Keratinocyte (primary cell): ENCODE measurements at regions not wholly inside any gene's neighbourhood (a gene's known extent, or its start where the extent isn't known, plus 50 kb on each side); places are given as distances from the start of the nearest gene placed in this dataset.

Experiments used
- DNase-seq: peaks from one replicate; pipeline ENCODE4 v3.0.0-alpha.2; 2011; ENCODE audit warnings: low read depth, missing footprints, low spot score
- FAIRE-seq: peaks from 2 replicates; lab custom pipeline; 2011; peaks lifted over from hg19 to GRCh38; lab: Jason Lieb, UNC
- H2AFZ ChIP-seq: 2 replicates; pipeline ENCODE4 v1.6.0; 2012; ENCODE audit warnings: low read length, control low read depth, inconsistent platforms; ENCODE audit not compliant: control insufficient read depth
- H3K27ac ChIP-seq: 2 replicates; pipeline ENCODE4 v1.5.1; 2011; ENCODE audit warnings: low read length; ENCODE audit not compliant: control insufficient read depth, insufficient read depth
- H3K27me3 ChIP-seq: 3 replicates; pipeline ENCODE4 v1.6.0; 2011; ENCODE audit warnings: low read length; ENCODE audit not compliant: control insufficient read depth, insufficient read depth; ENCODE audit errors: extremely low read depth
- H3K36me3 ChIP-seq, 2 experiments: 2 replicates in 1 of 2; 3 replicates in 1 of 2; pipeline ENCODE4 v1.5.1; 2011; ENCODE audit warnings: low read length in 2 of 2, mild to moderate bottlenecking in 1 of 2; ENCODE audit not compliant: control insufficient read depth in 2 of 2, insufficient read depth in 2 of 2; ENCODE audit errors: extremely low read depth in 1 of 2
- H3K4me1 ChIP-seq: 3 replicates; pipeline ENCODE4 v1.5.1; 2011; ENCODE audit warnings: low read length; ENCODE audit not compliant: control insufficient read depth, insufficient read depth; ENCODE audit errors: extremely low read depth
- H3K4me2 ChIP-seq: 3 replicates; pipeline ENCODE4 v1.6.0; 2011; ENCODE audit warnings: low read depth, low read length; ENCODE audit not compliant: control insufficient read depth, insufficient read depth; ENCODE audit errors: extremely low read depth
- H3K4me3 ChIP-seq, 3 experiments: fragments of 200-600 bp in 1 of 3; sonication (generic) in 1 of 3; 2 replicates in 2 of 3; 3 replicates in 1 of 3; pipeline ENCODE4 v1.5.1; 2011 to 2016; ENCODE audit warnings: low read length in 3 of 3, mild to moderate bottlenecking in 3 of 3, control low read depth in 2 of 3, inconsistent platforms in 1 of 3, low read depth in 1 of 3, mixed read lengths in 1 of 3, mixed run types in 1 of 3, moderate library complexity in 1 of 3; ENCODE audit not compliant: control insufficient read depth in 2 of 3, insufficient read depth in 2 of 3; ENCODE audit errors: extremely low read depth in 1 of 3
- H3K79me2 ChIP-seq: 2 replicates; pipeline ENCODE4 v1.6.0; 2012; ENCODE audit warnings: low read length; ENCODE audit not compliant: control insufficient read depth, insufficient read depth
- H3K9ac ChIP-seq: 3 replicates; pipeline ENCODE4 v1.6.0; 2011; ENCODE audit warnings: low read length; ENCODE audit not compliant: control insufficient read depth, insufficient read depth; ENCODE audit errors: extremely low read depth
- H3K9me1 ChIP-seq: 3 replicates; pipeline ENCODE4 v1.6.0; 2011; ENCODE audit warnings: low read length; ENCODE audit not compliant: control insufficient read depth, insufficient read depth; ENCODE audit errors: extremely low read depth
- H3K9me3 ChIP-seq: 2 replicates; pipeline ENCODE4 v1.5.1; 2012; ENCODE audit warnings: low read depth, low read length; ENCODE audit not compliant: control insufficient read depth
- H4K20me1 ChIP-seq: 3 replicates; pipeline ENCODE4 v1.6.0; 2011; ENCODE audit warnings: low read length; ENCODE audit not compliant: control insufficient read depth, insufficient read depth; ENCODE audit errors: extremely low read depth
- CTCF ChIP-seq, 3 experiments: IDR thresholded peaks in 1 of 3; conservative IDR thresholded peaks in 1 of 3; optimal IDR thresholded peaks in 1 of 3; 2 replicates in 2 of 3; 3 replicates in 1 of 3; pipeline versions ENCODE3 to v1.5.1; 2011; ENCODE audit warnings: low read length in 3 of 3, mild to moderate bottlenecking in 3 of 3, moderate library complexity in 2 of 3, control low read depth in 1 of 3, inconsistent platforms in 1 of 3; ENCODE audit not compliant: insufficient read depth in 2 of 3; ENCODE audit errors: extremely low read depth in 1 of 3
- EZH2 ChIP-seq: IDR thresholded peaks from one replicate; pipeline ENCODE4 v1.6.1; 2012; ENCODE audit warnings: inconsistent platforms, mild to moderate bottlenecking, low read length, moderate library complexity
- dilution Hi-C: fragments of 300-500 bp; cut with MboI; formaldehyde crosslinking; loops from one replicate; pipeline ENCODE4 v1.7.0; 2020; ENCODE audit warnings: low sequenced_read_pairs; ENCODE audit not compliant: extremely low pct_ligation_motif_present

- Histone ChIP-seq H3K27me3 (no peaks in the 10 kb centered on the region), H3K4me2 (no peak overlapping the region), H3K9ac (no peak overlapping the region), H4K20me1 (no peaks in the 10 kb centered on the region), H3K79me2 (no peaks in the 10 kb centered on the region), H3K9me3 (no peaks in the 10 kb centered on the region), H2AFZ (no peak overlapping the region), H3K36me3 (no peaks in the 10 kb centered on the region), H3K4me1 (no peaks in the 10 kb centered on the region), H3K27ac (no peak overlapping the region), H3K9me1 (no peaks in the 10 kb centered on the region), H3K4me3 (no peak overlapping the region)
- TF ChIP-seq EZH2 (no peak), CTCF (optimal IDR thresholded peaks at IDR 0.05 in 1 of 3, IDR thresholded peaks at IDR 0.05 in 1 of 3, conservative IDR thresholded peaks at IDR 0.05 in 1 of 3; ENCODE audit: extremely low read depth in 1 of 3, insufficient read depth in 2 of 3, low read length in 3 of 3) (peak in 1 of 3 experiments; percentile 29)
- DNase-seq (no peak), FAIRE-seq (peak; percentile 32)
- dilution Hi-C loops: no loop called here
Observed at GRCh38 chr1:79899914-79900313, 893.4 kb upstream of the ADGRL4 start.

- Histone ChIP-seq H3K79me2 (no peaks in the 10 kb centered on the region), H3K9me1 (no peaks in the 10 kb centered on the region), H3K4me2 (no peak overlapping the region), H3K4me1 (no peaks in the 10 kb centered on the region), H3K4me3 (no peak overlapping the region), H4K20me1 (no peaks in the 10 kb centered on the region), H2AFZ (no peak overlapping the region), H3K9me3 (no peaks in the 10 kb centered on the region), H3K36me3 (no peaks in the 10 kb centered on the region), H3K27ac (no peak overlapping the region), H3K9ac (no peak overlapping the region), H3K27me3 (no peaks in the 10 kb centered on the region)
- dilution Hi-C loops: no loop called here
- TF ChIP-seq CTCF (optimal IDR thresholded peaks at IDR 0.05 in 1 of 3, IDR thresholded peaks at IDR 0.05 in 1 of 3, conservative IDR thresholded peaks at IDR 0.05 in 1 of 3; ENCODE audit: extremely low read depth in 1 of 3, insufficient read depth in 2 of 3, low read length in 3 of 3): no peak
- no peak for TF ChIP-seq EZH2
- no peak for FAIRE-seq
- DNase-seq: no peak
Observed at GRCh38 chr1:79896140-79896539, 889.6 kb upstream of the ADGRL4 start.
